ENCODE measurements at regions not wholly inside any gene's neighbourhood (a gene's known extent, or its start where the extent isn't known, plus 50 kb on each side); places are given as distances from the start of the nearest gene placed in this dataset.

DNA sequence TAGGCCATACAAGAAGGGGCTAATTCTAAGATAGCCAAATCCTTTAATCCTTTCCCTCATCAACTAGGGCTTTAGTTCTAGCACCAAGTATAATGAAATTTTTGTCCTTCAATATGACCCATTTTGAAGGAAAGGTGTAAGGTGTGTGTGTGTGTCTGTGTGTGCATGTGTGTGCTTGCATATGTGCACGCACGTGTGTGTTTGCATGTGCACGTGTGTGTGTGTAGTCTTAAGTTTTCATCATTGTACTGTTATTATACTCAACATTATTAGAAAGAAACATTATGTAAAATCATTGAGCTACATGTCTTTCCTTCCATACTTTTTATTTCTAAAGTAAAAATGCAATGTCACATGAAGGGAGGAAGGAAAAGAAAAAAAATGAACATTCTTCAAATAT lies 547.7 kb downstream of the FAM181B start:
- no peak for TF ChIP-seq POLR2AphosphoS5 (IDR thresholded peaks at IDR 0.05)
- TF ChIP-seq POLR2A (IDR thresholded peaks at IDR 0.05): no peak
- no peak for TF ChIP-seq CTCF (IDR thresholded peaks at IDR 0.05)
- TF ChIP-seq EP300 (IDR thresholded peaks at IDR 0.05): no peak
